ENCODE measurements at regions not wholly inside any gene's neighbourhood (a gene's known extent, or its start where the extent isn't known, plus 50 kb on each side); places are given as distances from the start of the nearest gene placed in this dataset.

- TF ChIP-seq CTCF (IDR thresholded peaks at IDR 0.05), result no peak
- no peak for TF ChIP-seq POLR2A (IDR thresholded peaks at IDR 0.05)
These were observed 120.4 kb downstream of the TMA16 start for GRCh38 chr4:163614866-163615265.
